B cell (primary cell): ENCODE measurements at regions not wholly inside any gene's neighbourhood (a gene's known extent, or its start where the extent isn't known, plus 50 kb on each side); places are given as distances from the start of the nearest gene placed in this dataset.

Experiments used
- ATAC-seq: fragments of 200-7000 bp; cut with Tn5 transposase; one replicate; pipeline ENCODE4 v1.10.0; 2021; ENCODE audit warnings: low read depth, mild to moderate bottlenecking, moderate number of reproducible peaks, moderate library complexity
- CTCF ChIA-PET: fragments of 350-600 bp; sonication (Branson Sonifier 250); formaldehyde crosslinking; loops from one replicate; lab custom pipeline; 2021; ENCODE audit warnings: antibody characterized with exemption, inconsistent platforms; lab: Charles Lee
- POLR2A ChIA-PET: fragments of 350-600 bp; sonication (Branson Sonifier 250); formaldehyde crosslinking; loops from one replicate; lab custom pipeline; 2021; ENCODE audit warnings: antibody characterized with exemption; lab: Charles Lee
- DNase-seq: peaks from one replicate; pipeline ENCODE4 v3.0.0; 2013
- H2AFZ ChIP-seq: 2 replicates; pipeline ENCODE4 v1.6.1; 2012; ENCODE audit warnings: mild to moderate bottlenecking, low read depth, low read length; ENCODE audit not compliant: insufficient read depth, poor library complexity, severe bottlenecking
- H3K27ac ChIP-seq, 2 donors: 1 replicate in 1 of 2; 2 replicates in 1 of 2; pipeline ENCODE4 v1.5.1; 2012 to 2013; ENCODE audit warnings: low read length in 2 of 2, mild to moderate bottlenecking in 2 of 2, moderate library complexity in 1 of 2
- H3K27me3 ChIP-seq, 4 experiments: fragments of 200-600 bp in 1 of 4; sonication (generic) in 1 of 4; replicated peaks in 1 of 4; 1 replicate in 2 of 4; 2 replicates in 2 of 4; pipeline versions ENCODE4 v1.6.1 to v1.7.0; 2013 to 2016; ENCODE audit warnings: low read length in 3 of 4, mild to moderate bottlenecking in 2 of 4, mixed read lengths in 1 of 4, moderate library complexity in 1 of 4; ENCODE audit not compliant: insufficient read depth in 4 of 4, control insufficient read depth in 3 of 4; ENCODE audit errors: control extremely low read depth in 1 of 4
- H3K36me3 ChIP-seq, 2 experiments: replicated peaks in 1 of 2; 1 replicate in 1 of 2; 2 replicates in 1 of 2; pipeline versions ENCODE4 v1.6.1 to v1.7.1; 2013; ENCODE audit warnings: low read length in 1 of 2; ENCODE audit not compliant: insufficient read depth in 2 of 2, control insufficient read depth in 1 of 2; ENCODE audit errors: control extremely low read depth in 1 of 2, extremely low read depth in 1 of 2
- H3K4me1 ChIP-seq, 2 donors: fragments of 200-600 bp in 1 of 2; sonication (generic) in 1 of 2; 1 replicate in 1 of 2; 2 replicates in 1 of 2; pipeline versions ENCODE4 v1.5.1 to v1.6.1; 2013 to 2017; ENCODE audit warnings: low read length in 2 of 2; ENCODE audit not compliant: control insufficient read depth in 2 of 2, insufficient read depth in 2 of 2
- H3K4me2 ChIP-seq: replicated peaks from 2 replicates; pipeline ENCODE3; 2012; ENCODE audit warnings: mild to moderate bottlenecking, low read depth, low read length; ENCODE audit not compliant: poor library complexity, severe bottlenecking
- H3K4me3 ChIP-seq, 5 experiments: fragments of 200-600 bp in 1 of 5; sonication (generic) in 1 of 5; 1 replicate in 3 of 5; 2 replicates in 2 of 5; pipeline versions ENCODE4 v1.5.1 to v1.7.0; 2011 to 2016; ENCODE audit warnings: low read length in 4 of 5, mild to moderate bottlenecking in 4 of 5, low read depth in 2 of 5, control low read depth in 1 of 5, moderate library complexity in 1 of 5; ENCODE audit not compliant: insufficient read depth in 1 of 5; ENCODE audit errors: control extremely low read depth in 1 of 5, extremely low read depth in 1 of 5
- H3K79me2 ChIP-seq: fragments of 200-600 bp; sonication (generic); one replicate; pipeline ENCODE4 v1.6.0; 2016; ENCODE audit warnings: low read length; ENCODE audit not compliant: control insufficient read depth, insufficient read depth
- H3K9ac ChIP-seq: fragments of 200-600 bp; sonication (generic); 2 replicates; pipeline ENCODE4 v1.6.1; 2017; ENCODE audit warnings: mild to moderate bottlenecking, low read length, moderate library complexity
- H3K9me3 ChIP-seq, 3 donors: one replicate each; pipeline versions ENCODE4 v1.6.1 to v1.7.1; 2013; ENCODE audit warnings: low read length in 2 of 3; ENCODE audit not compliant: control insufficient read depth in 2 of 3, insufficient read depth in 1 of 3; ENCODE audit errors: control extremely low read depth in 1 of 3
- H4K20me1 ChIP-seq: 2 replicates; pipeline ENCODE4 v1.6.0; 2012; ENCODE audit warnings: mild to moderate bottlenecking, low read length; ENCODE audit not compliant: insufficient read depth, control insufficient read depth, poor library complexity, severe bottlenecking
- H3K27ac Mint-ChIP-seq: one replicate; pipeline ENCODE4 v1.8.0; 2021; ENCODE audit warnings: mixed read lengths
- H3K27me3 Mint-ChIP-seq: one replicate; pipeline ENCODE4 v1.8.0; 2021; ENCODE audit warnings: mixed read lengths
- H3K4me1 Mint-ChIP-seq: one replicate; pipeline ENCODE4 v1.8.0; 2021; ENCODE audit warnings: mixed read lengths
- H3K4me3 Mint-ChIP-seq: one replicate; pipeline ENCODE4 v1.8.0; 2021; ENCODE audit warnings: mixed read lengths
- H3K9me3 Mint-ChIP-seq: one replicate; pipeline ENCODE4 v1.8.0; 2022; ENCODE audit warnings: mixed read lengths; ENCODE audit not compliant: insufficient read depth
- CTCF ChIP-seq: fragments of 200-600 bp; IDR thresholded peaks from one replicate; pipeline ENCODE4 v1.8.0; 2022; ENCODE audit warnings: antibody characterized with exemption, mild to moderate bottlenecking
- EZH2 ChIP-seq: IDR thresholded peaks from 2 replicates; pipeline ENCODE4 v1.6.1; 2012; ENCODE audit warnings: borderline replicate concordance, low read depth, mild to moderate bottlenecking, moderate library complexity, low read length; ENCODE audit not compliant: insufficient read depth, poor library complexity, severe bottlenecking
- WGBS: methylation state at CpG from one replicate; pipeline ENCODE4 v1.1.5; 2013; ENCODE audit warnings: missing lambda C conversion rate; ENCODE audit not compliant: insufficient coverage; 5-methylcytosine and 5-hydroxymethylcytosine counted together
- intact Hi-C: fragments of 100-400 bp; cut with micrococcal nuclease; formaldehyde crosslinking; loops from one replicate; pipeline ENCODE4 v1.10.0; 2022

- Histone ChIP-seq H3K36me3 (no peaks in the 10 kb centered on the region), H4K20me1 (no peaks in the 10 kb centered on the region), H3K9ac (no peak overlapping the region), H3K4me2 (no peak overlapping the region), H3K79me2 (no peaks in the 10 kb centered on the region), H3K9me3 (peaks cover 0 to 1% (median 0%) of the 10 kb centered on the region in 3 donors), H3K27me3 (no peaks in the 10 kb centered on the region), H3K27ac (no peak overlapping the region), H2AFZ (no peak overlapping the region), H3K4me1 (no peaks in the 10 kb centered on the region), H3K4me3 (no peak overlapping the region)
- DNase-seq (no peak), ATAC-seq (no peak)
- Mint-ChIP-seq H3K27ac (no peak overlapping the region), H3K9me3 (no peaks in the 10 kb centered on the region), H3K4me1 (no peaks in the 10 kb centered on the region), H3K4me3 (no peak overlapping the region), H3K27me3 (no peaks in the 10 kb centered on the region)
- intact Hi-C loops, result no loop called here
- ChIA-PET CTCF (no interaction called here), POLR2A (no interaction called here)
- WGBS, result no CpG with 5 or more reads among the region's 5 CpGs
- TF ChIP-seq EZH2, result no peak
These were observed 71.4 kb downstream of the DIRAS3 start for GRCh38 chr1:67978890-67979516.

DNA sequence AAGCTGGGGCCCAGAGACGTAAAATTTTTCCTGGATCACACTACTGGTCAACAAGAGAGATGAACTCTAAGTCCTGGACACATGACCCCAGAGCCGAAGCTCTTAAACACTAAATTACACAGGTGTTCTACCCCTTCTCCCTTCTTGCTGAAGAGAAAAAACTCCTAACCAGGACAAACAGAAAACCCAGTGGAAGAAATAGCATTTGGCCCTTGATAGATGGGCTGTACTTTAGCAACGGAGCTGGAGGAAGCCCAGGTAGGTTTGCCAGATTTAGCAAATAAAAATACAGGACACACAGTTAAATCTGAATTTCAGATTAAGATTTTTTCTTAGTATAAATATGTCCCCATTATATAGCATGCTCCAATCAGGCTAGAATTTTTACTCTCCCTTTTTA is 72.7 kb downstream of the DIRAS3 start:
- H3K36me3 ChIP-seq, result no peaks in the 10 kb centered on the region
- H3K4me2 ChIP-seq, result no peak overlapping the region
- no peak for TF ChIP-seq EZH2
- no peak for TF ChIP-seq CTCF
- DNase-seq (no peak), ATAC-seq (no peak)
- Mint-ChIP-seq H3K27ac (no peak overlapping the region), H3K4me1 (no peaks in the 10 kb centered on the region), H3K4me3 (no peak overlapping the region), H3K9me3 (no peaks in the 10 kb centered on the region), H3K27me3 (no peaks in the 10 kb centered on the region)
- no peaks in the 10 kb centered on the region for H3K79me2 ChIP-seq
- H3K27ac ChIP-seq, result no peak overlapping the region
- H3K9me3 ChIP-seq, result peaks cover 0 to 1% (median 0%) of the 10 kb centered on the region in 3 donors
- no peak overlapping the region for H3K4me3 ChIP-seq
- WGBS, result no CpG with 5 or more reads among the region's 3 CpGs
- intact Hi-C loops, result no loop called here
- no peak overlapping the region for H2AFZ ChIP-seq
- CTCF ChIA-PET, result no interaction called here
- POLR2A ChIA-PET, result no interaction called here
- no peaks in the 10 kb centered on the region for H3K4me1 ChIP-seq
- H3K27me3 ChIP-seq, result no peaks in the 10 kb centered on the region
- no peaks in the 10 kb centered on the region for H4K20me1 ChIP-seq
- no peak overlapping the region for H3K9ac ChIP-seq
